Aorta (tissue), 5 donors: ENCODE measurements at regions not wholly inside any gene's neighbourhood (a gene's known extent, or its start where the extent isn't known, plus 50 kb on each side); places are given as distances from the start of the nearest gene placed in this dataset.
A peak's percentile ranks its signal among the peaks of the same experiment; 100 is the strongest.

Experiments
- ATAC-seq: fragments of 200-7000 bp; cut with Tn5 transposase; one replicate; pipeline ENCODE4 v1.9.1; 2022; ENCODE audit warnings: moderate library complexity; ENCODE audit not compliant: low FRiP score
- DNase-seq, 2 donors: peaks; one replicate each; pipeline ENCODE4 v3.0.0-alpha.2; 2020
- H3K27ac ChIP-seq, 2 donors: one replicate each; pipeline ENCODE4 v1.5.1; 2013; ENCODE audit warnings: low read length in 2 of 2, mild to moderate bottlenecking in 2 of 2, moderate library complexity in 2 of 2, control low read depth in 1 of 2, inconsistent platforms in 1 of 2, low read depth in 1 of 2
- H3K27me3 ChIP-seq, 2 donors: one replicate each; pipeline ENCODE4 v1.6.1; 2013; ENCODE audit warnings: control low read depth in 1 of 2, low read length in 1 of 2, mild to moderate bottlenecking in 1 of 2, moderate library complexity in 1 of 2; ENCODE audit not compliant: insufficient read depth in 2 of 2, control insufficient read depth in 1 of 2
- H3K36me3 ChIP-seq, 2 donors: one replicate each; pipeline ENCODE4 v1.6.1; 2013; ENCODE audit warnings: control low read depth in 1 of 2, low read length in 1 of 2, mild to moderate bottlenecking in 1 of 2; ENCODE audit not compliant: insufficient read depth in 2 of 2, control insufficient read depth in 1 of 2
- H3K4me1 ChIP-seq, 2 donors: one replicate each; pipeline ENCODE4 v1.6.1; 2013; ENCODE audit warnings: low read length in 2 of 2, control low read depth in 1 of 2, mild to moderate bottlenecking in 1 of 2, moderate library complexity in 1 of 2; ENCODE audit not compliant: insufficient read depth in 2 of 2, control insufficient read depth in 1 of 2
- H3K4me3 ChIP-seq, 2 donors: one replicate each; pipeline ENCODE4 v1.5.1; 2013; ENCODE audit warnings: low read length in 2 of 2, control low read depth in 1 of 2, mild to moderate bottlenecking in 1 of 2
- H3K9me3 ChIP-seq: one replicate; pipeline ENCODE4 v1.6.1; 2013; ENCODE audit warnings: mild to moderate bottlenecking, low read length; ENCODE audit not compliant: control insufficient read depth
- WGBS, 2 donors: extraction: QIAGEN DNeasy Blood & Tissue Kit; methylation state at CpG; one replicate each; pipeline ENCODE4 v1.1.7; 2013; 5-methylcytosine and 5-hydroxymethylcytosine counted together
- intact Hi-C, 2 donors: fragments of 100-400 bp; cut with DNase I; formaldehyde crosslinking; loops; one replicate each; pipeline versions ENCODE4 v1.14.2 to v1.15.0; 2022
- donor health status: healthy with polysubstance abuse.
- donor health status: Bipolar disorder and iron deficiency.
- donor health status: DM: no; HTN: no; CAD: no.
- donor health status: DM: no; HTN: no; CAD: no.
- donor health status: DM: yes; HTN: yes; CAD: no.

DNA sequence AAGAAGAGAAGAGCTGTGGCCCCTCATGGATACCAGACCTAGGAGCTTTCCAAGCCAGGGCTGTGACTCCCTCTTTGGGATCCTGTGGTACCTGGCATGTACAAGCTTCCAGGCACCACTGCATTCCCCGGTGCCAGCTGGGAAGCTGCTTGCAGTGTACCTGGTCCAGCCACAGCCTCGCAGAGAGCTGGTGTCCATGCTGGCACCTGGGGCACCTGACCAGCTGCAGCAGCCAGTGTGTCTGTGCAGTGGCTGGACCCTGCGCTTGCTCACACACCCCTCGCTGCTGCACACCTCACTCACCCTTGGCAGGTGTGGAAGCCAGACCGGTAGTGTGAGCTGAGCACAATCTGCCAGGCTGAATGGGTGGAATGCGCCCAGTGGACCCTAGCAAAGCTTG is 190.9 kb upstream of the MAN1A1 start:
- Histone ChIP-seq H3K4me3 (no peak overlapping the region), H3K4me1 (no peaks in the 10 kb centered on the region), H3K9me3 (no peaks in the 10 kb centered on the region), H3K27me3 (peaks cover 0 to 2% of the 10 kb centered on the region in 2 donors), H3K36me3 (no peaks in the 10 kb centered on the region), H3K27ac (no peak overlapping the region)
- 88 to 90% methylated on average over 6 of the region's 6 CpGs for WGBS, 2 donors
- intact Hi-C loops, result no loop called here
- peak; percentile 20 for ATAC-seq
- DNase-seq, result peak in 1 of 2 donors; percentile 65

DNA sequence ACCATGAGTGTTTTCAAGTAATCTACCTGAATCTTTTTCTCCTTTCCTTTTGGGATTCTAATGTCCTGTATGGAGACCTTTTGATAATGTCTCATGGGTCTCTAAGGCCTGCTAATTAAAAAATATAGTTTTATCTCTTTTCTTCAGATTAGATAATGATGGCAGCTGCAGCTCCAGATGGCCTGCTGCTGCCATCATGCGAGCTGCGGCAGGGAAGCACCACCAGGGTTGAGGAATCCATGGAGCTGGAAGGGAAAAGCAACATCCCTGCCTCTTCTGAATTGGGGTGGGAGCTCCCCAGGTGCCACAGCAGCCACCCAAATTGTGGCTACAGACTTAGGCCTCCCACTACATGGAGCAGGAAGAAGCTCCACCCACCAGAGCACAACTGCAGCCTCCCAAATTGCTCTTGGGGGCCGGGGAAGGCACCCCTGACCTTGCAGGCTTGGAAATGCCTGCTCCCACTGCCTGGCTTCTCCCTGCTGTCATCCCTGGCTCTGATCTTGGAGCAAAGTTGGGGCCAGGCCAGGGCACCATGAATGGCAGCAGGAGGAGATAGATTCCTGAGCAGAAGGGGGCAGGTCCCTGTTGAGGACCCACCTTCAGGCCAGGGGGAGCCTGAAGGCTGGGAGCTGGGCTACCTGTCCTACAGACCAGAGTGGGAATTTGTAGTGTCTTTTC is 189.6 kb upstream of the MAN1A1 start:
- DNase-seq (peak in 1 of 2 donors; percentile 69), ATAC-seq (no peak)
- H3K9me3 ChIP-seq, result no peaks in the 10 kb centered on the region
- H3K4me1 ChIP-seq, result no peaks in the 10 kb centered on the region
- no peak overlapping the region for H3K4me3 ChIP-seq
- no peak overlapping the region for H3K27ac ChIP-seq
- intact Hi-C loops, result no loop called here
- H3K36me3 ChIP-seq, result no peaks in the 10 kb centered on the region
- peaks cover 0 to 2% of the 10 kb centered on the region in 2 donors for H3K27me3 ChIP-seq
- 69 to 84% methylated on average over 3 of the region's 3 CpGs for WGBS, 2 donors

DNA sequence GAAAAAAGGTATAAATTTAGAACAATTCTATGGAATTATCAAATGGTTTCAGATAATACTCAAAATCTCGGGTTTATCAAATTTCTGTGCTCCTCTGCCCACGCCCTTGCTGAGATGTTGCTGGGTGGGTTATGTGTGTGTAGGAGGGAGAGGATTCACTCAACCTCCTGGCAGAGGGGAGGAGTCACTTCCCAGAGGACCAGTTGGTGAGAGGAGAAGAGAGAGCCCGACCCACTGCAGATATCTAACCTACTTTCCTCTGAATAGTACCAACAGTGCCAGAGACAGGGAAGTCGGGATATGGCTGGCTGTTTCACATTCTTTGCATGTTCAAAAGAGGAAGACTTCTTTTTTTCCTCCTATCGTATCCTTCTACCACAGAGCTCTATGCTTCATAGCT is 187.1 kb upstream of the MAN1A1 start:
- no peak overlapping the region for H3K4me3 ChIP-seq
- H3K27ac ChIP-seq, result no peak overlapping the region
- WGBS, 2 donors, result 74 to 76% methylated on average over 5 of the region's 5 CpGs
- intact Hi-C loops, result no loop called here
- no peaks in the 10 kb centered on the region for H3K9me3 ChIP-seq
- peaks cover 0 to 2% of the 10 kb centered on the region in 2 donors for H3K27me3 ChIP-seq
- H3K4me1 ChIP-seq, result peaks cover 0 to 2% of the 10 kb centered on the region in 2 donors
- H3K36me3 ChIP-seq, result no peaks in the 10 kb centered on the region
- DNase-seq (no peak), ATAC-seq (no peak)

DNA sequence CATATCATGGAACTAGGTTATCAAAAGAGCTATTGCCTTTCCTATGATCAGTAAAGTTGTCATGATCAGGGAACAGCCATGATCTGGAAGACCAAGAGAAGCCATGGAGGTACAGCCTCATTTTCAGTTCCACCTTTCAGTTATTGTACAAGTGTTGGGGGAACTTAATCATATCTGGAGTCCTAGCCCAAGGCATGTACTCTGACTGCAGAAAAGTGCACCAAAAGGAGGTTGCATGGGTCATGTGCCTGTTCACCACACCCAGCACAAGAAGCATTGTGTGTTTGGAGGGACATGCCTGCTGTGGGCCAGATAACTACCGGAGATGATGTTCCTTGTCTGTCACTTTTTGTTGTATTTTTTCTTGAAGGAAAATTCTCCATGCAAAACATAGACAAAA is 185.8 kb upstream of the MAN1A1 start:
- H3K4me1 ChIP-seq, result peaks cover 0 to 2% of the 10 kb centered on the region in 2 donors
- WGBS, 2 donors, result 60 to 78% methylated on average over 1 of the region's 1 CpG
- ATAC-seq (no peak), DNase-seq (no peak)
- no peaks in the 10 kb centered on the region for H3K36me3 ChIP-seq
- H3K27me3 ChIP-seq, result peaks cover 0 to 2% of the 10 kb centered on the region in 2 donors
- H3K9me3 ChIP-seq, result no peaks in the 10 kb centered on the region
- intact Hi-C loops, result no loop called here
- H3K27ac ChIP-seq, result no peak overlapping the region
- H3K4me3 ChIP-seq, result no peak overlapping the region

DNA sequence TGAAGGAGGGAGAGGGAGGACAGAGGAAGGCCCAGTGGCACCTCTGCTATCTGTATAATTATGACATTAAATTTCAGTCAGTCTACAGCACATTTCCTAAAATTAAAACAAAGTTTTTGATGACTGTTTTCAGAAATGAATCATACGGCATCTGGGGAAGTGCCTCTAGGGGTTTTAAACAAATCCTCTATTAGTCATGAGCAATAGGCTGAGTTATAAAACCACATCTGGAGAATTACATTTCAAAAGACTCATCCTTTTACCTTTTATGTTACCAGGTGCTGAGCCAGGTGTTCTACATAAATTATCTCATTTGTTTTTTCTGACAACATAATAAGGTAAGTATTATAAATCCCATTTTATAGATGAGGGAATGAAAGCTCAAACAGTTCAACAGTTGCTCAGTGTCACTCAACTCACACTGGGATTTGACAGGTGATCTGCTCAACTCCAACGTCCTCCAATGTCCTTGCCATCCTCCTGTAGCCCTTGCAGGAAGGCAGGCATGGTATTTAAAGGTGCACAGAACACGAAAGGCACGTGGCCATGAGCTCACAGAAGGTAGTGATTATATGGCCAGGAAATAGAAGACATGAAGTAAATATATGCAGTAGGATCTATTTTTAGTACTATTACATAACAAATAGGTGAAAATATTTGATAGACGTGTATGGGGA is 184.2 kb upstream of the MAN1A1 start:
- H3K4me1 ChIP-seq, result peaks cover 0 to 2% of the 10 kb centered on the region in 2 donors
- H3K36me3 ChIP-seq, result no peaks in the 10 kb centered on the region
- no peak for ATAC-seq
- H3K4me3 ChIP-seq, result no peak overlapping the region
- H3K27me3 ChIP-seq, result no peaks in the 10 kb centered on the region
- 13 to 43% methylated on average over 5 of the region's 5 CpGs for WGBS, 2 donors
- DNase-seq, result no peak
- no peaks in the 10 kb centered on the region for H3K9me3 ChIP-seq
- intact Hi-C loops, result no loop called here
- no peak overlapping the region for H3K27ac ChIP-seq

DNA sequence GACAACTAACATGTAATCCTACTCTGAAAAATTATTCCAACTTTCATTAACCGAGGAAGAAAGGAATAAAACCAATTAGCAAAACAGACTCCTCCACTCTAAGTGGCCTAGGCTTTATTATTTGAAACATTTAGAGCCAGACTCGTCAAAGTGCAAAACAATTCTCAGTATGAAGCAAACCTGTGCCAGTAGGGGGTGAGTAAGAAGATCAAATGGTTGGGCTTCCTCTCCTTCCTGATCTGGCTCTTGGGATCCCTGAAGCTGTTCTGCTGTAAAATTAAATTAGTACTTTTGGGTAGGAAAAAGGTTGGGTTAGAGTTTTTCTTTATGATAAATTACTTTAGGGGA is 177.6 kb upstream of the MAN1A1 start:
- ATAC-seq (no peak), DNase-seq (no peak)
- WGBS, 2 donors, result 27 to 30% methylated on average over 2 of the region's 2 CpGs
- no peaks in the 10 kb centered on the region for H3K9me3 ChIP-seq
- H3K27me3 ChIP-seq, result no peaks in the 10 kb centered on the region
- no peak overlapping the region for H3K4me3 ChIP-seq
- H3K27ac ChIP-seq, result no peak overlapping the region
- no peaks in the 10 kb centered on the region for H3K36me3 ChIP-seq
- intact Hi-C loops, result no loop called here
- H3K4me1 ChIP-seq, result no peaks in the 10 kb centered on the region

DNA sequence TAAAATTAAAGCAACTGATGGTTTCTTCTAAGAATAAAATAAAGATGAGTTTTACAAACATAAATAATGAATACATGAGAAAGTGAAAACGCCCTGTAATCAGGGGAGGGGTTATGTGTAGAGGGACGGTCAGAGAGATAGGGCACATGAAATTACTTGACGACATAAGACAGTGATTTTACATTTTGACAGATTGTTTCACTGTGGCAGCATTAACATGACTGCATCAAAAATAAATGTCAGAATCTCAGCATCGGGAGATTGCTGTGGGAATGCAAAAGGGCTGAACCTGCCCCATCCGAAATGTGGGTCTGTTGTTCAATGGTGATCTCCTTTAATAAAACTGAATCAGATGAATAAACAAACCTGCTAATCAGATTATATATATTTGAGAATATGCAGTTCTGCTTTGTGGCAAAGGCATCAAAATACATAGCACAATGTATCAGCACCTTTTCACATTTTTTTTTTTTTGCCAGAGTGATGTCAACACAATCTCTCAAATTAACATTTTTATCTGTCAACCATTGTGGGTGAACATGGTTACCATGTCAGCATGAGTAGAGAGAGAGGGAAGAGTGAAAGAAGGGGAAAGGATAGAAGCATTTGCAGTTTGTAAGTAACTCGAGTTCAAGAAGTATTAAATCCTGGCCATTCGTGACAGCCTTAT is 177.1 kb upstream of the MAN1A1 start:
- no peak for ATAC-seq
- DNase-seq, result no peak
- no peaks in the 10 kb centered on the region for H3K9me3 ChIP-seq
- H3K4me3 ChIP-seq, result no peak overlapping the region
- no peaks in the 10 kb centered on the region for H3K36me3 ChIP-seq
- H3K27ac ChIP-seq, result no peak overlapping the region
- no peaks in the 10 kb centered on the region for H3K4me1 ChIP-seq
- WGBS, 2 donors, result 67 to 71% methylated on average over 7 of the region's 7 CpGs
- intact Hi-C loops, result no loop called here
- H3K27me3 ChIP-seq, result no peaks in the 10 kb centered on the region

DNA sequence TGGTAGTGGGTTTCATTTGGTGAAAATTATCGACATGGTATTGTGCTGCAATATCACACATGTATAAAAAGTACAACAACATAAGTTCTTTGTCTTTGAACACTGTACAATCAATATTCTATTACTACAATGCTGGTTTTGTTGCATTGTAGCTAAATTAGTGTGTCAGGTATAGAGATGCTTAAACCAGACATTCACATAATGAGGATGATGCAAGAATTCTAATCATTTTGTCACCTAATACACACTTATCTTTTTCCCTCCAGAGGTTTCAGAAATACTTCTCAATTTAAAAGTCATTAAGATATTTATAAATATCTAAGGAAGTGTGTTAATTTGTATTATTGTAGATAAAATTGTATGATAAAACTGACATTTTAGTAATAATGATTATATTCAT is 174.8 kb upstream of the MAN1A1 start:
- DNase-seq, result no peak
- H3K9me3 ChIP-seq, result no peaks in the 10 kb centered on the region
- H3K36me3 ChIP-seq, result no peaks in the 10 kb centered on the region
- no peak overlapping the region for H3K27ac ChIP-seq
- 87% methylated on average over 1 of the region's 1 CpG for WGBS, 2 donors
- H3K4me1 ChIP-seq, result no peaks in the 10 kb centered on the region
- no peak overlapping the region for H3K4me3 ChIP-seq
- ATAC-seq, result no peak
- intact Hi-C loops, result no loop called here
- H3K27me3 ChIP-seq, result no peaks in the 10 kb centered on the region

DNA sequence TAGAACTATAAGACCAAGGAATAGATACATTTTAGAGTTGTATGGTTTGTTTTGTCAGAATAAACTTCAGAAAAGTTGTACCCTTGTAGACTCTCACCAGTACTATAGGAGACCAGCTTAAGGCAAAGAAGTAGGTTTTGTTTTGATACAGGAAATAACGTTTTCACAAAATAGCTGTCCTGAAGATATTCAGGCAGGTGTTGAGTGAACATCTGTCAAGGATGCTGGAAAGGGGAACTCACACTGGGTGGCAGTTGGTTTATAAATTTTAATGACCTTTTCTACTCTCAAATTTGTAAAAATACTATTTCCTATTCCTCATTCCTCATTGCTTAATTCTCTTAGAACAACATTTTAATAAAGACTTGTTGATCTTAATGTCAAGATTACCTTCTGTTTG is 174.0 kb upstream of the MAN1A1 start:
- Histone ChIP-seq H3K27ac (no peak overlapping the region), H3K9me3 (no peaks in the 10 kb centered on the region), H3K4me3 (no peak overlapping the region), H3K36me3 (no peaks in the 10 kb centered on the region), H3K4me1 (no peaks in the 10 kb centered on the region), H3K27me3 (no peaks in the 10 kb centered on the region)
- ATAC-seq (no peak), DNase-seq (no peak)
- intact Hi-C loops, result no loop called here
- WGBS, 2 donors, result 29 to 41% methylated on average over 1 of the region's 1 CpG
